ENCODE measurements at regions not wholly inside any gene's neighbourhood (a gene's known extent, or its start where the extent isn't known, plus 50 kb on each side); places are given as distances from the start of the nearest gene placed in this dataset.

GRCh38 chr12:27161458-27162228, 79.3 kb upstream of the C12orf71 start:
- Histone ChIP-seq H3K27me3 (no peaks in the 10 kb centered on the region), H3K4me1 (no peaks in the 10 kb centered on the region), H3K4me3 (no peak overlapping the region), H3K9me3 (no peaks in the 10 kb centered on the region), H3K27ac (no peak overlapping the region), H3K36me3 (no peaks in the 10 kb centered on the region)
- intact Hi-C loops (cut with DNase I; ENCODE audit: low total_unique reads), result no loop called here
- WGBS, 2 donors (ENCODE audit: low coverage in 1 of 2), result 53 to 78% methylated on average over 5 to 8 of the region's 8 CpGs
- TF ChIP-seq POLR2A (IDR thresholded peaks at IDR 0.05) (no peak), POLR2AphosphoS5 (IDR thresholded peaks at IDR 0.05) (no peak), EP300 (IDR thresholded peaks at IDR 0.05; ENCODE audit: low read depth) (no peak)
- TF ChIP-seq, protein P1, sequence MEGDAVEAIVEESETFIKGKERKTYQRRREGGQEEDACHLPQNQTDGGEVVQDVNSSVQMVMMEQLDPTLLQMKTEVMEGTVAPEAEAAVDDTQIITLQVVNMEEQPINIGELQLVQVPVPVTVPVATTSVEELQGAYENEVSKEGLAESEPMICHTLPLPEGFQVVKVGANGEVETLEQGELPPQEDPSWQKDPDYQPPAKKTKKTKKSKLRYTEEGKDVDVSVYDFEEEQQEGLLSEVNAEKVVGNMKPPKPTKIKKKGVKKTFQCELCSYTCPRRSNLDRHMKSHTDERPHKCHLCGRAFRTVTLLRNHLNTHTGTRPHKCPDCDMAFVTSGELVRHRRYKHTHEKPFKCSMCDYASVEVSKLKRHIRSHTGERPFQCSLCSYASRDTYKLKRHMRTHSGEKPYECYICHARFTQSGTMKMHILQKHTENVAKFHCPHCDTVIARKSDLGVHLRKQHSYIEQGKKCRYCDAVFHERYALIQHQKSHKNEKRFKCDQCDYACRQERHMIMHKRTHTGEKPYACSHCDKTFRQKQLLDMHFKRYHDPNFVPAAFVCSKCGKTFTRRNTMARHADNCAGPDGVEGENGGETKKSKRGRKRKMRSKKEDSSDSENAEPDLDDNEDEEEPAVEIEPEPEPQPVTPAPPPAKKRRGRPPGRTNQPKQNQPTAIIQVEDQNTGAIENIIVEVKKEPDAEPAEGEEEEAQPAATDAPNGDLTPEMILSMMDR (IDR thresholded peaks at IDR 0.05), result no peak
- DNase-seq, result no peak
- in situ Hi-C loops (cut with MboI; ENCODE audit: low pct_ligation_motif_present in 1 of 4, low pct_unique_long_range_greater_than_20kb in 1 of 4, low sequenced_read_pairs in 3 of 4), result no loop called here

- H3K27me3 ChIP-seq, result no peaks in the 10 kb centered on the region
- H3K4me1 ChIP-seq, result no peaks in the 10 kb centered on the region
- H3K27ac ChIP-seq, result no peak overlapping the region
- no peaks in the 10 kb centered on the region for H3K36me3 ChIP-seq
- intact Hi-C loops (cut with DNase I; ENCODE audit: low total_unique reads) (no loop called here), in situ Hi-C loops (cut with MboI; ENCODE audit: low pct_ligation_motif_present in 1 of 4, low pct_unique_long_range_greater_than_20kb in 1 of 4, low sequenced_read_pairs in 3 of 4) (no loop called here)
- no peak for TF ChIP-seq POLR2A (IDR thresholded peaks at IDR 0.05)
- no peaks in the 10 kb centered on the region for H3K9me3 ChIP-seq
- no peak for DNase-seq
- H3K4me3 ChIP-seq, result no peak overlapping the region
Observed at GRCh38 chr12:27162229-27162537, 79.8 kb upstream of the C12orf71 start.

GRCh38 chr12:27163048-27163715, 80.8 kb upstream of the C12orf71 start:
- intact Hi-C loops (cut with DNase I; ENCODE audit: low total_unique reads) (no loop called here), in situ Hi-C loops (cut with MboI; ENCODE audit: low pct_ligation_motif_present in 1 of 4, low pct_unique_long_range_greater_than_20kb in 1 of 4, low sequenced_read_pairs in 3 of 4) (no loop called here)
- TF ChIP-seq EP300 (IDR thresholded peaks at IDR 0.05; ENCODE audit: low read depth) (no peak), POLR2A (IDR thresholded peaks at IDR 0.05) (no peak), POLR2AphosphoS5 (IDR thresholded peaks at IDR 0.05) (no peak)
- TF ChIP-seq, protein P1 (IDR thresholded peaks at IDR 0.05), result no peak
- H3K27ac ChIP-seq, result no peak overlapping the region
- H3K9me3 ChIP-seq, result no peaks in the 10 kb centered on the region
- no peak overlapping the region for H3K4me3 ChIP-seq
- H3K27me3 ChIP-seq, result no peaks in the 10 kb centered on the region
- H3K4me1 ChIP-seq, result no peaks in the 10 kb centered on the region
- 50 to 83% methylated on average over 2 to 3 of the region's 3 CpGs for WGBS, 2 donors (ENCODE audit: low coverage in 1 of 2)
- H3K36me3 ChIP-seq, result no peaks in the 10 kb centered on the region
- DNase-seq, result no peak

GRCh38 chr12:27163894-27164293, 80.2 kb upstream of the STK38L start:
- intact Hi-C loops (cut with DNase I; ENCODE audit: low total_unique reads) (no loop called here), in situ Hi-C loops (cut with MboI; ENCODE audit: low pct_ligation_motif_present in 1 of 4, low pct_unique_long_range_greater_than_20kb in 1 of 4, low sequenced_read_pairs in 3 of 4) (no loop called here)
- TF ChIP-seq EP300 (IDR thresholded peaks at IDR 0.05; ENCODE audit: low read depth) (no peak), POLR2AphosphoS5 (IDR thresholded peaks at IDR 0.05) (no peak), POLR2A (IDR thresholded peaks at IDR 0.05) (no peak)
- TF ChIP-seq, protein P1 (IDR thresholded peaks at IDR 0.05), result no peak
- H3K4me3 ChIP-seq, result no peak overlapping the region
- peak overlapping the region in 1 of 4 donors; percentile 23 for H3K27ac ChIP-seq
- H3K27me3 ChIP-seq, result no peaks in the 10 kb centered on the region
- H3K4me1 ChIP-seq, result no peaks in the 10 kb centered on the region
- no peaks in the 10 kb centered on the region for H3K9me3 ChIP-seq
- DNase-seq, result no peak
- H3K36me3 ChIP-seq, result no peaks in the 10 kb centered on the region
- 67 to 78% methylated on average over 1 of the region's 1 CpG for WGBS, 2 donors (ENCODE audit: low coverage in 1 of 2)

Measured in transverse colon (tissue), 4 donors.